Lung (tissue), 11 donors: ENCODE measurements at regions not wholly inside any gene's neighbourhood (a gene's known extent, or its start where the extent isn't known, plus 50 kb on each side); places are given as distances from the start of the nearest gene placed in this dataset.
A peak's percentile ranks its signal among the peaks of the same experiment; 100 is the strongest.

Source experiments
- ATAC-seq: fragments of 200-7000 bp; cut with Tn5 transposase; one replicate; pipeline ENCODE4 v1.9.1; 2020; ENCODE audit warnings: moderate number of reproducible peaks; ENCODE audit not compliant: insufficient read depth, low FRiP score
- DNase-seq, 3 donors: peaks; one replicate each; pipeline ENCODE4 v3.0.0-alpha.2; 2013 to 2017
- H3K27ac ChIP-seq, 2 donors: one replicate each; pipeline ENCODE4 v1.5.1; 2013; ENCODE audit warnings: mild to moderate bottlenecking in 2 of 2, moderate library complexity in 2 of 2, control low read depth in 1 of 2, inconsistent platforms in 1 of 2, low read depth in 1 of 2, low read length in 1 of 2
- H3K27me3 ChIP-seq, 3 donors: one replicate each; pipeline ENCODE4 v1.5.1; 2013; ENCODE audit warnings: low read length in 2 of 3; ENCODE audit not compliant: control insufficient read depth in 3 of 3, insufficient read depth in 3 of 3
- H3K36me3 ChIP-seq, 4 donors: one replicate each; pipeline ENCODE4 v1.5.1; 2013; ENCODE audit warnings: low read length in 4 of 4, mild to moderate bottlenecking in 1 of 4, moderate library complexity in 1 of 4; ENCODE audit not compliant: control insufficient read depth in 4 of 4, insufficient read depth in 4 of 4
- H3K4me1 ChIP-seq, 5 donors: one replicate each; pipeline ENCODE4 v1.5.1; 2013; ENCODE audit warnings: low read length in 5 of 5, mild to moderate bottlenecking in 2 of 5, moderate library complexity in 1 of 5; ENCODE audit not compliant: control insufficient read depth in 5 of 5, insufficient read depth in 5 of 5
- H3K4me3 ChIP-seq: one replicate; pipeline ENCODE4 v1.5.1; 2013; ENCODE audit warnings: mild to moderate bottlenecking, control low read depth, moderate library complexity
- H3K9ac ChIP-seq, 2 donors: one replicate each; pipeline ENCODE4 v1.5.1; 2013; ENCODE audit warnings: low read length in 2 of 2, control low read depth in 1 of 2; ENCODE audit not compliant: insufficient read depth in 1 of 2
- H3K9me3 ChIP-seq, 4 donors: one replicate each; pipeline ENCODE4 v1.5.1; 2013; ENCODE audit warnings: low read length in 3 of 4, mild to moderate bottlenecking in 1 of 4, moderate library complexity in 1 of 4; ENCODE audit not compliant: control insufficient read depth in 4 of 4, insufficient read depth in 3 of 4
- CTCF ChIP-seq: IDR thresholded peaks from 2 replicates; pipeline ENCODE4 v1.5.1; 2012; ENCODE audit warnings: mild to moderate bottlenecking; ENCODE audit errors: control extremely low read depth, extremely low read depth
- WGBS, 2 donors: extraction: QIAGEN DNeasy Blood & Tissue Kit; methylation state at CpG; one replicate each; pipeline ENCODE4 v1.1.7; 2013; 5-methylcytosine and 5-hydroxymethylcytosine counted together
- donor health status: control.
- donor health status: control.
- donor health status: Bipolar disorder and iron deficiency.
- donor health status: healthy.
- donor health status: DM: yes; HTN: yes; CAD: no.

DNA sequence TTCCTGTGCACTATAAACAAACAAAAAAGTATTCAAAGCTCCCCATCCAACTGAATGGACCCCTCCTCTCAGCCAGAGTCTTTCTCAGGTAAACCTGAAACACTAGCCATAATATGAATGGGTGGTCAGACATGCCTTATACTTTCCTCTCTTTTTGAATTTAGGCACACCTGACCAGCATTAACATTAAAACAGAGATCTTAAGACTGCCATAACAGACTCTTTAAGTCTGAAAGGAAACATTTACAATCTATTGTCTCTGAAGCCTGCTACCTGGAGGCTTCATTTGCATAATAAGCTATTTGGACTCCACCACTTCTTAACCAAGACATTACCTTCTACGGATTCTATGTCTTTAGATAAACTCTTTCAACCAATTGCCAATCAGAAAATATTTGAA lies 56.9 kb upstream of the SPIN4 start:
- H3K27me3 ChIP-seq: no peaks in the 10 kb centered on the region
- H3K9ac ChIP-seq: no peak overlapping the region
- no peaks in the 10 kb centered on the region for H3K9me3 ChIP-seq
- H3K36me3 ChIP-seq: no peaks in the 10 kb centered on the region
- TF ChIP-seq CTCF: no peak
- DNase-seq (no peak), ATAC-seq (no peak)
- no peak overlapping the region for H3K4me3 ChIP-seq
- WGBS, 2 donors: 51 to 75% methylated on average over 1 of the region's 1 CpG
- H3K27ac ChIP-seq: no peak overlapping the region
- H3K4me1 ChIP-seq: no peaks in the 10 kb centered on the region

GRCh38 chrX:63404332-63404731 lies 53.2 kb upstream of the SPIN4 start:
- DNase-seq (no peak), ATAC-seq (no peak)
- Histone ChIP-seq H3K4me3 (no peak overlapping the region), H3K9ac (no peak overlapping the region), H3K27ac (no peak overlapping the region), H3K36me3 (no peaks in the 10 kb centered on the region), H3K9me3 (no peaks in the 10 kb centered on the region), H3K27me3 (no peaks in the 10 kb centered on the region), H3K4me1 (no peaks in the 10 kb centered on the region)
- WGBS, 2 donors: 71 to 94% methylated on average over 1 of the region's 1 CpG
- no peak for TF ChIP-seq CTCF

- 79 to 90% methylated on average over 2 of the region's 2 CpGs for WGBS, 2 donors
- H3K4me3 ChIP-seq: no peak overlapping the region
- TF ChIP-seq CTCF: no peak
- no peaks in the 10 kb centered on the region for H3K27me3 ChIP-seq
- no peak for ATAC-seq
- H3K27ac ChIP-seq: no peak overlapping the region
- DNase-seq: peak in 2 of 3 donors; percentile 1 to 7
- H3K9ac ChIP-seq: no peak overlapping the region
- H3K36me3 ChIP-seq: no peaks in the 10 kb centered on the region
- H3K9me3 ChIP-seq: no peaks in the 10 kb centered on the region
- no peaks in the 10 kb centered on the region for H3K4me1 ChIP-seq
Observed at GRCh38 chrX:63402106-63402505, 51.0 kb upstream of the SPIN4 start.
